Body of pancreas (tissue), 4 donors: ENCODE measurements at regions not wholly inside any gene's neighbourhood (a gene's known extent, or its start where the extent isn't known, plus 50 kb on each side); places are given as distances from the start of the nearest gene placed in this dataset.

Experiments used
- CTCF ChIP-seq, 7 experiments: fragments of 450-650 bp in 4 of 7; fragments of 200-600 bp in 3 of 7; sonication (generic) in 3 of 7; IDR thresholded peaks; one replicate each; pipeline ENCODE4 v1.5.1; 2016 to 2019; ENCODE audit warnings: antibody characterized with exemption in 7 of 7
- POLR2A ChIP-seq, 3 donors: fragments of 450-650 bp; IDR thresholded peaks; one replicate each; pipeline ENCODE4 v1.6.1; 2016; ENCODE audit warnings: antibody characterized with exemption in 3 of 3, mild to moderate bottlenecking in 2 of 3

DNA sequence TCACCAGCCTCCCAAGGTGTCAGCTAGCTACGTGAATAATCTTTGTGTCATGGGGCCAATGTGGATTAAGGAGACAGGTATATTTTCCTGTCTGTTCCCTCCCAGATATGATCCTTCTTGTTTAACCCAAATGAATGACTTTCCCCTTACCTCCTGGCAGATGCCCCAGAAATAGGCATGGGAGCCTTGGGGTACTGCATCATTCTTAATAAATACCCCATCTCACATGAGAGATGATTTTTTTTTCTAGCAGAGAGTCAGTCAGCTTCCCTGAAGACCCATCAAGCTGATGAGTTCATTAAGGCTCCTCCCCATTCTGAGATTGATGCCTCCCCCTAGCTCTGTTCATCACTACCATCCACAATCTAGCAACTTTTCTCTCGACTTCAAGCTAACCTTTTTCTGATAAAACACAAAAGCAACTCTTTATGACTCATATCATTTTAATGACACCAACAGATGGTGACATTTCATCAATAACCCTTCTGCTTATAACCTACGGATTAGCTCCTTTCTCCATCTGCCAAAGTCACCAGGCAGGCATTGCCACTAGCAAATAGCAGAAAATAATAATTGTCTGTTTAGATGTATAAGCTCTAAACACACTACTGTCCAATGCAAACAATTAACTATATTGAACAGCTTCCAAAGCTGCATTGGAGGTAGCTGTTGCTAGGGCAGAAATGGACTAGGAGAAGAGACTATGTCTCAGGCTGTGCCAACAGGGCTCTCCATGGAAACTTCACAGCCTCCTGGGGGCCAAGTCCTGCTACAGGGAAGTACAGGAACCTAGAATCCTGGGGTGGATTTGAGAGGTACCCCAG, 143.7 kb downstream of the ACER2 start:
- TF ChIP-seq CTCF (IDR thresholded peaks at IDR 0.05) (no peak), POLR2A (IDR thresholded peaks at IDR 0.05) (no peak)
